ENCODE measurements at regions not wholly inside any gene's neighbourhood (a gene's known extent, or its start where the extent isn't known, plus 50 kb on each side); places are given as distances from the start of the nearest gene placed in this dataset.
"Not testable (repeated sequence)": the region's sequence is repeated elsewhere in the genome, so short reads cannot be mapped to it uniquely, and the experiment has no call there.

DNA sequence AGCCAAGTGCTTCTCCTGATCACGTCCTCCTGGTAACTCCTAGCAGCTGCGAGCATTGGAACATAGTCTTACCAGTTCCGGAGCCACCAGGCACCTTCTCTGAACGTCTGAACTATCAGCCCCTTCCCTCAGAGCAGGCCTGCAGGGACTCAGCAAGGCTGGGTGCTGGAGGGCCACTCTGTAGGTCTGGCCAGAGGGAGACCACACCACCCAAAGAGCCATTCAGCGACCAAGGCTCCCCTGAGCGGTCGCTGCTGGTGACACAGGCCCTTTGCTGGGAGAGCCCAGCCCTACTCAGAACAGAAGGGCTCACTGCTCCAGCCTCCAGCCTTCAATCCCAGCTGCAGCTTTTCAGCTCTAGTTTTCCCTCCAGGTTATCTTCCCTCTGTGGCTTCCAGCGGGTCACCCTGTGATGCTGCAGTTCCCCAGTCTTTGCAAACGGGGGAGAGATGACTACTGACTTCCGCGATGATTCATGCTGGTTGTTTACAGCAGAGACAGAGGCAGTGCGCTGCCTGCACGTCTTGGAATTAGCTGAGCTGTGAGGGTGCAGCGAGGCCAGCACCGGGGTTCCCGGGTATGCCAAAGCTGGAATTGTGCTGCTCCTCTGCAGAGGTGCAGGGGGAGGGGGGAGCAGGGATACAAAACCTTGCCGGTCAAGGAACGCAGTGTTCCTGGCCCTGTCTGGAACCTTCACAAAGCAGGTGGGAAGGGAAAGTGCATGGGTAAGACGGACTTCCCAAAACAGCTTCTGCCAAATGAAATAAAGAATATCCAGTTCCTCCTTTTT, 161.4 kb downstream of the LY86 start:
- DNase-seq = peak; percentile 88

DNA sequence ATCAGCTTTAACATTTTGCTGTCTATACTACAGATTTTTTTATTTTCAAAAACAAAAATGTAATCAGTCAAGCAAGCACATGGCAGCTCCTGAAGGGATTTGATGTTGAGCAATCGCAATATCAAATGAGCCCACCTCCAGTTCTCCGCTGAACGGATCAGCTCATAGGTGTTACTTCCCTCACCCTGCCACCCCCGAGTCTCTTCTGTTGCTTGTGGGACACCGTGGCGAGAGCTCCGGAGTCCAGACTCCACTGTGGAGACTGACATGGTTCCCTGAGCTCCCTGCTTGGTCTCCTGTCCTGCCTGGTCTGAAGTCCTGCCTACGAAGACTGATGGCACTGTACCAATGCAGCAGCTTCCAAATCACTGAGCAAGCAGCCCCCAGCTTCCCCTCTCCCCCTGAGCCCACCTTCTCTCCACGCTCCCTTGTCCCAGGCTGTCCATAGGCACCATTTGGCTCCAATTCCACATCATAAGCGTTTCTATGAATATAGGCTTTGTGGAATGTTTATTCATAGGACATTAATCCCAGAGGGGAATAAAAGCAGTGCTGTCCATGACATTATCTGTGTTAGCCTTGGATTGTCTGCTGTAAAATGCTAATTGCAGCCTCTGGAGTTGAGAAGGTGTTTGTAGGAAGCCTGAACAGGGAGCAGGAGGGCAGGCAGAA, 162.2 kb downstream of the LY86 start:
- no peak for DNase-seq

- DNase-seq = no peak
Observed at GRCh38 chr6:6751266-6751596, 162.7 kb downstream of the LY86 start.

DNA sequence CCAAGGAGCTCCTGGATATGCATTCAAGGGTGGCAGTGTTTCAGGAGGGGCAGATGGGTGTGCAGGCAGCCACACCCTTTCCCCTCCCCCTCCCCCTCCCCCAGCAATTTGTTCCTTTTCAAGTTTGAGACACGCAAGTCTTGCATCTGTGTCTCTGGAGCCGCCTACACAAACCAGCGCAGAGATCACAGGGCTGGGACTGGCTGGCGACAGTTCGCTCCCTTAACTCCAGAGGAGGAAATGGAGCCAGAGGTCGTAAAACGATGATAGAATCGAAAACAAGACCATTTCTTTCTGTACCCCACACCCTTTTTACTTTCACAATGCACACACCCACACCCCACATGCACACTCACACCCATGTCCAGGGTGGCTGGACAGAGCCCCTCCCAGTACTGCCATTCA, 163.1 kb downstream of the LY86 start:
- no peak for DNase-seq

- no peak for DNase-seq
Observed at GRCh38 chr6:6752129-6752528, 163.6 kb downstream of the LY86 start.

GRCh38 chr6:6753301-6753700, 164.8 kb downstream of the LY86 start:
- no peak for DNase-seq

GRCh38 chr6:6756526-6756925, 168.0 kb downstream of the LY86 start:
- no peak for DNase-seq

DNA sequence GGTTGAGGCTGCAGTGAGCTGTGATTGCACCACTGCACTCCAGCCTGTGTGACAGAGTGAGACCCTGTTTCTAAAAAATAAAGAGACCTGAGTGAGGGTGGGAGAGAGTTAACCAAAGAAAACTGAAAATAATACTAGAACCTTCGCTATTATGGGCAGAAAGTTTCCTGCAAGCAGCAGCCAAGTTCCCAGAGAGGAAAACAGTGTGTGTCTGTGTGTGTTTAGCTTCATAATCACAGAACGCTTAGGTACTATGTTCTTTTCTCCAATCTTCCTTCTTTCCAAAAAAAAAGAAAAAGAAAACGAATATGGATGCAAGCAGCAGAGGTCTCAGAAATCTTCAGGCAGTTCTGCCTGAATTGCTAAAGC, 170.0 kb downstream of the LY86 start:
- DNase-seq = no peak

- DNase-seq = peak; percentile 67
Observed at GRCh38 chr6:6758915-6759654, 170.6 kb downstream of the LY86 start.

DNA sequence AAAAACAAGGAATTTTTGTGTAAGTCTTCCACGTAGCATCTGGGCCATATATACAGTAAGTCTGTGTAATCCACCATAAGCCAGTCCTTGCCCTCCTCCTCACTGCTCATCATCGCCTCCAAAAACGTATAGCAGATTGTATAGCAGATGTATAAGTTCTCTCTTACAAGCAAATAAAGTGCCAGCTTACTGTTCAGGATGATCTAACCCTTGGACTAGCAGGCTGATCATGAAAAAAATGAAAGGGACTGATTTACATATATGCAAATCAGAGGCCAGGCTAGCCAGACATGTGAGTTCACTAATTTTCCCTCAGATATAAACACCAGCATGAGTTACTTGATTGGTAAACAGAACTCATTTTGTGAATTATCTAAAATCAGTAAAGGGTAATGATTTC, 171.5 kb downstream of the LY86 start:
- no peak for DNase-seq

DNA sequence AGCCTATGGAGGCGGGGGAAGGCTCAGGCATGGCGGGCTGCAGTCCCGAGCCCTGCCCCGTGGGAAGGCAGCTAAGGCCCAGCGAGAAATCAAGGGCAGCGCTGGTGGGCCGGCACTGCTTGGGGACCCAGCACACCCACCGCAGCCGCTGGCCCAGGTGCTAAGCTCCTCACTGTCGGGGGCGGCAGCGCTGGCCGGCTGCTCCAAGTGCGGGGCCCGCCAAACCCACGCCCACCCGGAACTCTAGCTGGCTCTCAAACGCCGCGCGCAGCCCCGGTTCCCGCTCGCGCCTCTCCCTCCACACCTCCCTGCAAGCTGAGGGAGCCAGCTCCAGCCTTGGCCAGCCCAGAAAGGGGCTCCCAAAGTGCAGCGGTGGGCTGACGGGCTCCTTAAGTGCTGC, 174.0 kb downstream of the LY86 start:
- DNase-seq = not testable (repeated sequence)

GRCh38 chr6:6764764-6765434, 176.4 kb downstream of the LY86 start:
- no peak for DNase-seq

DNA sequence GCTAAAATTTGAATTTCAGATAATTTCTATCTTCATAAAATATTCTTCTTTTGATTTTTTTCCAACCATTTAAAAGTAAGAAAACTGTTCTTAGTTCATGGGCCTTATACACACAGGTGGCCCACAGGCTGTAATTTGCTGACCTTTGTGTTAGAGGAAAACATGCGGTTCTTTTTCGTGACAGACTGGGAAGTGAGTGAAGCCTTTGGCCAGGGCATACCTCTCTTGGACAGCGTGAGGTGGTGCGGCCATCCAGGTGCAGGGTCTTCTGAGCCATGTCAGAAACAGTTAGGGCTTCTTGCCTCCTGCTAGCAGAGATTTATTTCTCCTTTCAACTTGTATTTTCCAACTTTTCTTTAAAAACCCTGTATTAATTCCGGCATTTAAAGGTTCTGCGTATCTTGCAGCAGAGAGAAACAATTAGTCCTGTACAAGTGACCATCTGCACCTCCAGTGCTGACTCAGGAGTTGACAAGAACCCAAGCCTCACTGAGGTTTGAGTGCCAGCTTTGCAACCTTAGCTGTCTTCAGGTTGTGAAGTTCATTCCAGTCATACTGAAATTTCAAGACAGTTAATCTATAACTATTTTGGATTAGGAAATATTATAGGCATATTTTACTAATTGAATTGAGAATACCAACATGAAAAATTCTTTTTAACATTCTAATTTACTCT, 177.8 kb downstream of the LY86 start:
- DNase-seq = no peak

DNA sequence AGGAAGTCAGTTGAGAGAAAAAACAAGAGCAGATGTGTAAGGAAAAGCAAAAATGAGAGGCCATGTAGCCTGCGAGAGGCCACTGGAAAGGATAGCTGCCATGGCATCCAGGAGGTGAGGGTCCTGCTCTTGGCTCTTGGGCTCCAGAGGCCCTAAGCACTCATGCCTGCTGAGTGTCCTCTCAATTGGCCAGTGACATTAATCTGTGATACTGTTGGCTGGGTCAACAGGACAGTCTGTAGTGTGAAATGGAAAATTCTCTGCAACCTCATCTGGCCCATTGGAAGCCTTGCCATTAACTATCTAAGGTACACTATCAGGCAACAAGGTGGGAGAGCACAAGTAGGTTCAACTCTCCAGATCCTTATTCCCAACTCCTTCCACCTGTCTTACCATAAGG, 180.9 kb downstream of the LY86 start:
- no peak for DNase-seq

GRCh38 chr6:6771224-6771945, 182.9 kb downstream of the LY86 start:
- no peak for DNase-seq

- DNase-seq = no peak
Observed at GRCh38 chr6:6771964-6772363, 183.4 kb downstream of the LY86 start.

- no peak for DNase-seq
Observed at GRCh38 chr6:6772751-6773150, 184.2 kb downstream of the LY86 start.

- DNase-seq = no peak
Observed at GRCh38 chr6:6775074-6775473, 186.6 kb downstream of the LY86 start.

- DNase-seq = no peak
Observed at GRCh38 chr6:6780231-6780630, 191.7 kb downstream of the LY86 start.

DNA sequence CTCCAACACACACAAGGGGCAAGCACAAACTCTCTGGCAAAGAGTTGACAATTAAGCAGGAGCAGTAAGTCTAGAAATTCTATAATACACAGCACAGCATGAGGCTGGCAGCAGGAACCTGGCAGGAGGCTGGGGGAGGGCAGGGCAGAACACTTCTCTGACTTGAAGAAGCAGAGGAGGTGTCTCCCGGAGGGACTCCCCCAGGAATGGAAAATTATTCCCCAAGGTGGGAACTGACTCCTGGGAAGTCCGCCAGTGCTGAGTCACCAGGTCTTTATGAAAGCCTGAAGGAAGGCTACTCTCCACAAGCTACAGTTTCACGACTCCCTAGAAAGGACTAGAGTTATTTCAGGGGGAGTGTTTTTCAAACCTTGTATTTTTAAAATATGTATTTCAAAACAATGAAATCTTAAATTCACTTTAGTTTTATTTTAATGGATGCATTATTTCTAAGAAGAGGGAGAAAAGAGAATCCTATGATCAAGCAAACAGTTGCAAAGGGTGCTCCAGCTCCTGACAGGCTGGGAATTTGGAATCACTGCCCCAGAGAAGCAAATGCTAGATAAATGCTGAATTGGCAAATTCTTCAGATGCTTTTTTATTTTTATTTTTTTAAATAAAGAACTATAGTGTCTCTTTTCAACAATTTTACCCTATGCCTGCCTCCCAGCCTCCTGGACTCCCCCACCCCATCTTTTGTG, 192.8 kb downstream of the LY86 start:
- peak; percentile 60 for DNase-seq

DNA sequence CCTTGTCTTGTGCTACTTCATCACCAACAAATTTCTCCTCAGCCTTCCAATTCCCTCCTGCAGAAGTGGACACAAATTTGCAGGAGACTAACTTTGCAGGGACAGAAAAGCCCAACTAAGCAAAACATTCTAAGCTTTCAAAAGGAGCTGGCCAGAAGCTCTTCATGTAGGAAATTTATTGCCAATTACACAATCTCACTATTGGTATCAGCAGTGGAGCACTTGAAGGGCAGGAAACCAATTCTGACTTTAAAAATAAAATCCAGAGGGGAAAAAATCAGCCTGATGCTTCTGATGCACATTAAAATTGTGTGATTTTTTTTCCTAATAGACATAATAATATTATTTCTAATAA, 193.3 kb downstream of the LY86 start:
- no peak for DNase-seq

DNA sequence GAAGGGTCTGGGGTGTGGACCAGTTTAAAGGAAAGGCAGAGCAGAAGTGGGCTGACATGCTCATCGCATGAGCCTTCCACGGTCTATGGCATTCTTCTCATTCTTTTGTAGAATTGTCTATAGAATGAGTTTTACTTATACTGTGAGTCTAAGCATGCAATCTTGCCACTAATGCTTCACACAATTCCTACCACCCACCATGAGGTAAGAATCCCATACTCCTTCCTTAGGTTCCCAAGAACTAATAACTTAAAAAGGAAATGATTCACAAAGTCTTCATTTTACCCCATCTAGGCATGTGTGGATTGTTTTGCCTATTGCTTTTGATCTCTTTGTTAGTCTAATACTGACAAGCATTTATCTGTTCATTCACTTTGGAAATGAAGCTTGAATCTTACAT, 195.2 kb downstream of the LY86 start:
- DNase-seq = peak; percentile 23

Measured in EL (cell line).